GM04504 (cell line): ENCODE measurements at regions not wholly inside any gene's neighbourhood (a gene's known extent, or its start where the extent isn't known, plus 50 kb on each side); places are given as distances from the start of the nearest gene placed in this dataset.

Experiments
- DNase-seq: peaks from one replicate; pipeline ENCODE4 v3.0.0-alpha.2; 2012; ENCODE audit warnings: low read depth

GRCh38 chr2:70397186-70397585 is 95.3 kb upstream of the FAM136A start:
- DNase-seq: no peak

GRCh38 chr2:70396612-70397011 is 94.7 kb upstream of the FAM136A start:
- DNase-seq: no peak

GRCh38 chr2:70393881-70394280 is 92.0 kb upstream of the FAM136A start:
- DNase-seq: no peak

GRCh38 chr2:70391988-70392387 is 90.1 kb upstream of the FAM136A start:
- DNase-seq: no peak

GRCh38 chr2:70391259-70391658 is 89.4 kb upstream of the FAM136A start:
- no peak for DNase-seq

GRCh38 chr2:70388813-70389212 is 86.9 kb upstream of the FAM136A start:
- DNase-seq: no peak

GRCh38 chr2:70388128-70388527 is 86.3 kb upstream of the FAM136A start:
- DNase-seq: no peak

- no peak for DNase-seq
Measured at GRCh38 chr2:70385966-70386595, 84.2 kb upstream of the FAM136A start.

- no peak for DNase-seq
Measured at GRCh38 chr2:70385204-70385603, 83.3 kb upstream of the FAM136A start.

GRCh38 chr2:70381821-70382220 is 80.0 kb upstream of the FAM136A start:
- peak; percentile 35 for DNase-seq

GRCh38 chr2:70381235-70381634 is 79.4 kb upstream of the FAM136A start:
- DNase-seq: no peak

- no peak for DNase-seq
Measured at GRCh38 chr2:70380621-70381020, 78.8 kb upstream of the FAM136A start.

- no peak for DNase-seq
Measured at GRCh38 chr2:70374616-70375015, 72.7 kb upstream of the FAM136A start.

GRCh38 chr2:70371753-70372152 is 69.9 kb upstream of the FAM136A start:
- peak; percentile 54 for DNase-seq

GRCh38 chr2:70369082-70369481 is 67.2 kb upstream of the FAM136A start:
- no peak for DNase-seq

- no peak for DNase-seq
Measured at GRCh38 chr2:70368545-70368944, 66.7 kb upstream of the FAM136A start.

GRCh38 chr2:70367722-70368323 is 66.0 kb upstream of the FAM136A start:
- DNase-seq: no peak

GRCh38 chr2:70362661-70363060 is 60.8 kb upstream of the FAM136A start:
- no peak for DNase-seq

- no peak for DNase-seq
Measured at GRCh38 chr2:70360661-70361270, 58.9 kb upstream of the FAM136A start.

GRCh38 chr2:70357684-70358071 is 55.8 kb upstream of the FAM136A start:
- DNase-seq: peak; percentile 32

GRCh38 chr2:70356941-70357683 is 55.2 kb upstream of the FAM136A start:
- no peak for DNase-seq

GRCh38 chr2:70354264-70354949 is 52.5 kb upstream of the FAM136A start:
- no peak for DNase-seq
